Brain pericyte (primary cell): ENCODE measurements at regions not wholly inside any gene's neighbourhood (a gene's known extent, or its start where the extent isn't known, plus 50 kb on each side); places are given as distances from the start of the nearest gene placed in this dataset.

Source experiments
- DNase-seq: peaks from one replicate; pipeline ENCODE4 v3.0.0-alpha.2; 2012; ENCODE audit warnings: low read depth, low spot score

- no peak for DNase-seq
Measured at GRCh38 chr3:5616873-5617272, 429.4 kb downstream of the EDEM1 start.

GRCh38 chr3:5618170-5618569 is 430.7 kb downstream of the EDEM1 start:
- DNase-seq: no peak

GRCh38 chr3:5630406-5630805 is 442.9 kb downstream of the EDEM1 start:
- no peak for DNase-seq

GRCh38 chr3:5633960-5634359 is 446.5 kb downstream of the EDEM1 start:
- no peak for DNase-seq

- DNase-seq: no peak
Measured at GRCh38 chr3:5634411-5634810, 446.9 kb downstream of the EDEM1 start.

- DNase-seq: no peak
Measured at GRCh38 chr3:5635746-5636145, 448.2 kb downstream of the EDEM1 start.

GRCh38 chr3:5638550-5638949 is 451.0 kb downstream of the EDEM1 start:
- DNase-seq: no peak

- no peak for DNase-seq
Measured at GRCh38 chr3:5644773-5645670, 457.5 kb downstream of the EDEM1 start.

- DNase-seq: no peak
Measured at GRCh38 chr3:5645692-5646410, 458.3 kb downstream of the EDEM1 start.

GRCh38 chr3:5650303-5650702 is 462.8 kb downstream of the EDEM1 start:
- no peak for DNase-seq

- DNase-seq: no peak
Measured at GRCh38 chr3:5651351-5651750, 463.8 kb downstream of the EDEM1 start.

GRCh38 chr3:5653426-5654143 is 466.1 kb downstream of the EDEM1 start:
- no peak for DNase-seq

- no peak for DNase-seq
Measured at GRCh38 chr3:5657106-5657505, 469.6 kb downstream of the EDEM1 start.

GRCh38 chr3:5663601-5664000 is 476.1 kb downstream of the EDEM1 start:
- no peak for DNase-seq

GRCh38 chr3:5666455-5666854 is 478.9 kb downstream of the EDEM1 start:
- no peak for DNase-seq

GRCh38 chr3:5673521-5673920 is 486.0 kb downstream of the EDEM1 start:
- no peak for DNase-seq

- DNase-seq: no peak
Measured at GRCh38 chr3:5675319-5675718, 487.8 kb downstream of the EDEM1 start.

- DNase-seq: no peak
Measured at GRCh38 chr3:5677555-5677954, 490.0 kb downstream of the EDEM1 start.

- no peak for DNase-seq
Measured at GRCh38 chr3:5678248-5678647, 490.7 kb downstream of the EDEM1 start.

- DNase-seq: no peak
Measured at GRCh38 chr3:5678844-5679243, 491.3 kb downstream of the EDEM1 start.

GRCh38 chr3:5687230-5687629 is 499.7 kb downstream of the EDEM1 start:
- DNase-seq: no peak

GRCh38 chr3:5690490-5690889 is 503.0 kb downstream of the EDEM1 start:
- no peak for DNase-seq
